HG02973 (cell line): ENCODE measurements at regions not wholly inside any gene's neighbourhood (a gene's known extent, or its start where the extent isn't known, plus 50 kb on each side); places are given as distances from the start of the nearest gene placed in this dataset.
"Not testable (repeated sequence)": the region's sequence is repeated elsewhere in the genome, so short reads cannot be mapped to it uniquely, and the experiment has no call there.

Source experiments
- ATAC-seq: cut with Tn5 transposase; IDR thresholded peaks from one replicate; pipeline ENCODE4 v1.9.1; 2021; ENCODE audit warnings: moderate library complexity; ENCODE audit not compliant: unreplicated experiment

DNA sequence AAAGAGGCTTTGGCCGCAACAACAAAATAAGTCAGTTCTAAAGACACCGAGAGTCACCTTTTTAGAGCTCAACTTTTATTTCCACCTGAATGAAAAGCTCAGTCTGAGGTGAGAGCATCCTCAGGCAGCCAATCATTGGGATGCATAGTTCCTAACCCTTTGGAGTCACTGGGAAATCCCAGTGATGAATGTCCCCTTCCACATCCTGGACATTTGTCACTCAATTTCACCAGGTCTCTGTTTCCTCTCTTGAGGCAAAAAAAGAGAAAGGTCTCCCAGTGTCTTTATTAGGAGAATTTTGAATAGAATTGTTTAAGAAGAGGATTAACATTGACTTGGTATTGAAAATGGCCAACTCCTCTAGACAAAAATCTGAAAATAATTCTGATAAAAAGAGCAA, 137.5 kb upstream of the SPRED1 start:
- no peak for ATAC-seq

DNA sequence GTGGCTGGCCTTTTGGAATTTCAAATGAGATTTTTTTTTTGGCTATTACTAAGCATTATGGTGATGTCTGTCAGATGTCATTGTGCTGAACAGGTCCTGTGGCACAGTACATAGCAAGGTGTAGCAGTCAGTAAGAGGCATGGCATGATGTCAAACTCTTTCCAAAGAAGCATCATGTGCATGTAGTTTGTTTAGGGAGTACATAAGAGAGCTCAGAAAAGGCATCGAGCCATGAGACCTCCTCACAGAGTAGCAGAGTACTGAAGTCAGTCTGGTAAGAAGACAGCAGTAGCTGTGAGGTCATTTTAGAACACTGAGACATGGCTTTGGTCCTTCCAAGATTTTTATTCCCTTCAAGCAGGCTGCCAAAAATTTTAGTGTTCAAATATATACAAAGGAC, 134.9 kb upstream of the SPRED1 start:
- ATAC-seq = no peak

DNA sequence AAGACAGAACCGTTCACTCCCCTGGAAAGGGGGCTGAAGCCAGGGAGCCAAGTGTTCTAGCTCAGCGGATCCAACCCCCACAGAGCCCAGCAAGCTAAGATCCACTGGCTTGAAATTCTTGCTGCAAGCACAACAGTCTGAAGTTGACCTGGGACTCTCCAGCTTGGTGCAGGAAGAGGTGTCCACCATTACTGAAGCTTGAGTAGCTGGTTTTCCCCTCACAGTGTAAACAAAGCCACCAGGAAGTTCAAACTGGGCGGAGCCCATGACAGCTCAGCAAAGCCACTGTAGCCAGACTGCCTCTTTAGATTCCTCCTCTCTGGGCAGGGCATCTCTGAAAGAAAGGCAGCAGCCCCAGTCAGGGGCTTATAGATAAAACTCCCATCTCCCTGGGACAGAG, 132.8 kb upstream of the SPRED1 start:
- ATAC-seq = not testable (repeated sequence)

DNA sequence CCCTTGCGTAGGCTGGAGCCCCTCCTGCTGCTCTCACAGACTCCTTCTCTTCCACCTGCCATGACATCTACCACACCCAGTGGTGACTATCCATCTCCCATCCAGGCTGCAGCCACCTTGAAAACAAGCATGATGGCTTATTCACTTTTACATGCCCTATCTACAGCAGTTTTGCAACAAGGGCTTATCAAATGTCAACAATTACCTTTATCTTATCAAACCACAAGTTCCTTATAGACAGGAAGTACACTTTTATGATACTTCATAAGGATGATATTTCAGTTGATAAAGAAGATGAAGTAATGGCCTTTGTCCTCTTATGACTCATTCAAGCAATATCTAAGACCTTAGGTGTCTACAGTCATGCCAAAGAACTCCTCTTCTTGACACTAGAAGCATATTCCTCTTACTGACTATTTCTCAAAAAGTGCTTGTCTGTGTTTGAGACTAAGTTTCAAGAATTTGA, 125.3 kb upstream of the SPRED1 start:
- no peak for ATAC-seq

DNA sequence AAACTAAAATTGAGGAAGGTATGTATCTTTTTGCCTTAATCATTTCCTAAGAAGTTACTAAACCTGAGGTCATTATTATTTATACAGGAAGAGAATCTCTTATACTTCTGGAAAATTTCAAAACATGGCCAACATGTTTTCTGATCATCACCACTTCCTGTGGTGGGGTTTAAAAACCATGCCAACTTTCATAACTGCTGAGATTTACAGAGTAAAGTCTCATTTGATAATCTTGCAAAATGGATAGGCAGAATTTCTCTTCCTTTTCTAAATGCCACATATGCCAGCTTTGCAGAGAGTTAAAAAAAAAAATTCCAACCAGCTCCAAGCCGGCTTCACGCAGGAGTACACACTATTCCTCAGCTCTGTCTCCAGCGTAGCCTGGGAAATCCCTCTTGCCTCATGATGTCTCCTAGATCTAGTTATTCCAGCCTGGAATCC, 124.3 kb upstream of the SPRED1 start:
- no peak for ATAC-seq

DNA sequence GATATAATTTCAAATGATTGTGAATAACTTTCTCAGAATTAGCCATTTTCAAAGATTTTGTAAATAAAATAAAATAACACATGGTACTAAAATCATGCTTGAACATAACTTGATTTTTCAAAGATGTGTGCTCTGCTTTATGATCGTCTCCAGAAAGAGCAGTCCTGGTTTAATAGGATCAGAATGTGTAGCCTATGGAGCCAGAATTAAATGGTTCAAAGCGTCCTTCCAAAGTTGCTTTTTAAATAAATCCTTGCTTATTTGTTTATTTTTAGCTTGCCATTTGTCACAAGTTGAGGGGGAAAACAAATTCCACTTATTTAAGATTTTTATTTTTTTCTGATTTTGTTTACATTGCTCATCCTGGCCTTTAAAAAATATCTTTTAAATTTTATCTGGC, 123.7 kb upstream of the SPRED1 start:
- no peak for ATAC-seq

DNA sequence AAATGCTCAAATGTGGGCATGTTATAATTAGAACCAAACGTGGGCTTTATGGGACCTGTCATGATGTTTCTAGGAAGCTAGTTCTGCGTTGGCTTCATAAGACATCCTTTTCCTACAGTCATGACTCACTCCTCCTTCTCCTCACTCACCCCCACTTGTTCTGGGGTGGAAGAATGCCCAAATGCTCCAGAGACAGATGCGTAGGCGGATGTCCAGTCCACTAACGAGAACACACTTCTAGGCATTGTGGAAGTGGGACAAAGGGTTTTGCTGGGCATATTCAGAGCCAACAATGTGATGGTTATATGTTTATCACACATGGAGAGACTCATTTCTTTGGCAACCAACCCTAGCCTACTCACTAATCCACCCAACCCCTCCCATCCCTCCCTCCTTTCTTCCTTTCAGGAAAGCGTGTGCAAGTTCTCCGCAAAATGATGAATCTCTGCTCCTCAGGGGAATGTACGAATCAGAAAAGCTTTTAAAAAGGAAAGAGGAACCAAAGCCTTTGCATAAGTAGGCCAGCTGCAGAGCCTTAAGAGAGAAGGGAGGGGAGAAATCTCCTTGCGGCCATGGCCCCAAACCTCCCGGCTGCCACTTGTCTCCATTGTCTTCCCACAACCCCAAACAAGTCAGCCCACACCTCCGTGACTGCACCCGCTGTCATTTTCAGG, 123.0 kb upstream of the SPRED1 start:
- ATAC-seq = peak; percentile 59

DNA sequence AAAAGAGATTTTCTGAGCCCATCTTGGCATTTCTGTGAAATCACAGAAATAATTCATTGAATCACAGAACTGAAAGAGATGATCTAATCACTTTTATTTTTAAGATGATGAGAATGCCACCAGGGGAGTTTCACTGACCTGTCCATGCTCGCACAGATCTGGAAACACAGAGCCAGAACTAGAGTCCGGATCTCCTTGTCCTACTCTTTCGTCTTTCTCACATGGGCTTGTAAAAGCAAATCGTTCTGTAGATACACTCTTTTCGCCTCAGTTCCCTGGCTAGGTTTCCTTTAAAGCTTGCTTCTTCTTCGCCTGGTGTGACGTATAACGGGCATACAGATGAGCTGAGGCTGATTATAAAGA, 122.5 kb upstream of the SPRED1 start:
- peak; percentile 35 for ATAC-seq

DNA sequence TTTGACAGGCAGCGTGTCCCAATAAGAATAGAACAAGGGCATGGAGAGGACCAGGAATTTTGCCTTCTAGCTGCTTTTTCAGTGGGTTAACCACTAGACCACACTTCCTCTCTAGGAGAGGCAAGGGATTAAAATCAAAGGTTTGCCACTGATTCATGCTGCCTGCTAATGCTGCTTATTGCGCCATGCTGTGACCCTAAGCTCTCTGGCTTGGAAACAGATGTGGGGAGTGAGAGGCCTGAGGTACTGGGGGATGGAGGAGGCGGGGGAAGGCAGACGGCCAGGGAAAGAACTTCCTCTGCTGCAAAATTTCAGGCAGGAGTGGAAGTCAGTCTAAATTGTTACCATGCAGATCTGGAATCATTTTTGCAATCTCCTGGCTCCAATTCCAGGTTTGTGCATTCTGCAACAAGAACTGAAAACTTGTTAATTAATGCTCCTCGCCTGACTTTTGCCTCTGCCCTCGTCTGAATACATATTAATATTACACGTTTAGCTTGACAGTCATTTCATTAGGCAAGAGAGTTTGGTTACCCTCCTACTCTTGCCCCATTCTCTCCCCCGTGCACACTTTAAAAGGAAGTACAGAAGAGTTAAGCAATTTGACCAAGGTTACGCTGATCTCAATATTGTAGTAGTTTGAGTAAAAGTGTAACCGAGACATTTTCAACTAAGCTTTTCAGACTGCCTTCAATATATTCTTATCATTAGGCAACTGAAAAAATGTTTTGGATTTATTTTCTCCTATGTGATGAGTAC, 121.7 kb upstream of the SPRED1 start:
- ATAC-seq = peak; percentile 64

DNA sequence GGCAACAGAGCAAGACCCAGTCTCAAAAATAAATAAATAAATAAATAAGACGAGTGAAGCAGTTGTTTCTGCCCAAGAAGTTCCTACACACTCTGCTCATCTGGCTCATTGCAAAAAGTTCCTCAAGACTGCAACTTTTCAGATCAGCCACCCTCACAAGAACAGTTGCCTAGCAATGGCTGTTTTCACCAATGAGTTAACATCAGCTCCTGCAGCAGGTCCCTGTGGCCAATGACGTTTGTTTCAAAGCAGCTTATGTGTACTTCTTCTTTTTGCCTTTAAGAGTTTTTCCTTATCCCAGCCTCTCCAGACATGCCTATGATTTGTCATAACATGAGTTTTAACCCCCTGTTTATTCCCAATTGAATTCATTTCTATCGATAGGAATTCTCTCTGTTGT, 118.4 kb upstream of the SPRED1 start:
- ATAC-seq = no peak

DNA sequence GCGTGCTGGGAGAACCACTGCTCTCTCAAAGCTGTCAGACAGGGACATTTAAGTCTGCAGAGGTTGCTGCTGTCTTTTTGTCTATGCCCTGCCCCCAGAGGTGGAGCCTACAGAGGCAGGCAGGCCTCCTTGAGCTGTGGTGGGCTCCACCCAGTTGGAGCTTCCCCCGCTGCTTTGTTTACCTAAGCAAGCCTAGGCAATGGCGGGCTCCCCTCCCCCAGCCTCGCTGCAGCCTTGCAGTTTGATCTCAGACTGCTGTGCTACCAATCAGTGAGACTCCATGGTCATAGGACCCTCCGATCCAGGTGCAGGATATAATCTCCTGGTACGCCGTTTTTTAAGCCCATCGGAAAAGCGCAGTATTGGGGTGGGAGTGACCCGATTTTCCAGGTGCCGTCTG, 110.4 kb upstream of the SPRED1 start:
- not testable (repeated sequence) for ATAC-seq

DNA sequence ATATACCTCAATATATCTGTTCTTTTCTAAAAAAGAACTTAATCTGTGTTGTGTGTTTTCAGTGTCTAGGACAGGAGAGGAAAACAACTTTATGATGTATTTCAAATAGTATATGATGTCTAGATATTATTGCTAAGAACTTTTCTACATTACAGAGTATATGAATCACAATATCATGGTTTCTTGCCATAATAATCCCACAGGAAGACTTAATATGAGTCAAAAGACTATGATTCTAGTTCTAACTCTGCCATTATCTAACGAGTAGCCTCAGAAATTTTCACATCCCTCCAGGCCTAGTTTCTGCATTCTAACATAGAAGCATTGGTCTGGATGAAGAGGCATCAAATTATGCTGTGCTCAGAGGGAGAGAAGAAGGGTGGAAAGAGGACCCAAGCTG, 107.7 kb upstream of the SPRED1 start:
- ATAC-seq = no peak

DNA sequence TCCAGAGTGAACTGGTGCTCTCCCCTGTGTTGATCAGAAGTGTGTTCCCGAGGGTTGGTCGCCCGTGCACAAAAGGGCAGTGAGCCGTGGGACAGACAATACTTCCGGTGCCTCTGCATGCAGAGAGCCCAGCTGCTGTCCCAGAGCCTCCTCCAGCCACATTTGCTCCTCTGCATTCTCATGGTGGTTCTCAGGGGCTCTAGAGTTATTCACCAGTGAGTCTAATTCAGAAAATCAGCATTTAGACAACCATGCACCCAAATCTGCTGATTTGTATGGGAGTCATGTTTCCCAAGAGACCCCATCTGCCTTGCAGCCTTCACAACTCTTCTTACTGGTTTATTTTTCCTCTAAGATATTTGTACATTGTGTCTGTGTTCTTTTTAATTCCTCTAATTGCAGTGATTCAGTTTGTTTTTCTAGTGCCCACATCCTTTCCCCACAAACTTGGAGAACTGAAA, 107.0 kb upstream of the SPRED1 start:
- ATAC-seq = no peak

DNA sequence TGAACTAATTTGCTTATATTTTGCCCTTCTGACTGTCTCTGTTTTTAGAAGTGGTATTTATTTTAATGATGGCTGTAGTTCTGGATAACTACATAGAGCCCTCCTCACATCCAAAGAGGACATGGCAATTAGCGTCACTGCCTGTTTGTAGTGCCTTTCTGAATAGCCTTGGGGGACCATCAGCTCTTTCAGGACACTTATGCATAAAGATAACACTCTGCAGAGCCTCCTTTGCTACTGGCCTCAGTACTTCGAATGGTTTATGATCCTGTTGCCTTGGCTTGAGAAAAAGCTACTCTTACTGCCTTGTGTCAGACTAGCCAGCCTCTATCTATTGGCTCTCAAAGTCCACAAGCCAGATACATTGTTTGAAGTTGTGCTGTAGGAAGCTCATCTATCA, 105.4 kb upstream of the SPRED1 start:
- no peak for ATAC-seq

DNA sequence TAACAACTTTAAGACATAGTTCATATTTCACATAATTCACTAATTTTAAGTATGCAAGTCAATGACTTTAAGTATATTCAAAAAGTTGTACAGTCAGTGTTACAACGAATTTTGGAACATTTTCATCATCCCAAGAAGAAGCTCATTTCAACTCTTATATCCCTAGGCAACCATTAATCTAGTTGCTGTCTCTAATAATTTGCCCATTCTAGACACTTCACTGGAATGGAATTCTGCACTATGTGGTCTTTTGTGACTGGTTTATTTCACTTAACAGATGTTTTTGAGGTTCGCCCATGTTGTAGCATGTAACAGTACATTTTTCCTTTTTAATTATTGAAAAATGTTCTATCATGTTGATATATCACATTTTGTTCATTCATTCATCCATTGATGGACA, 104.2 kb upstream of the SPRED1 start:
- ATAC-seq = no peak

DNA sequence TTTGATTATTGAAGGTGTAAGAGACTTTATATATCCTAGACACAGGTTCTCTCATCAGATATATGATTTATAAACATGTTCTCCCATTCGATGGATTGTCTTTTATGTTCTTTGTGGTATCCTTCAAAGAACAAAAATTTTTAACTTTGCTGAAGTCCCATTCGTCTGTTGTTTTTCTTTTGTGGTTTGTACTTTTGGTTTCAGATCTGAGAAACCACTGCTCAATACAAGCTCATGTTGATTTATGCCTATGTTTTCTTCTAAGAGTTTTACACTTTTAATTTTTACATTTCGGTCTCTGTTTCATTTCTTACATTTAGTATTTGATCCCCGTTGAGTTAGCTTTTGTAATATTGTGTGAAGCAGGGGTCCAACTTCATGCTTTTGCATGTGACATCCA, 103.3 kb upstream of the SPRED1 start:
- no peak for ATAC-seq

DNA sequence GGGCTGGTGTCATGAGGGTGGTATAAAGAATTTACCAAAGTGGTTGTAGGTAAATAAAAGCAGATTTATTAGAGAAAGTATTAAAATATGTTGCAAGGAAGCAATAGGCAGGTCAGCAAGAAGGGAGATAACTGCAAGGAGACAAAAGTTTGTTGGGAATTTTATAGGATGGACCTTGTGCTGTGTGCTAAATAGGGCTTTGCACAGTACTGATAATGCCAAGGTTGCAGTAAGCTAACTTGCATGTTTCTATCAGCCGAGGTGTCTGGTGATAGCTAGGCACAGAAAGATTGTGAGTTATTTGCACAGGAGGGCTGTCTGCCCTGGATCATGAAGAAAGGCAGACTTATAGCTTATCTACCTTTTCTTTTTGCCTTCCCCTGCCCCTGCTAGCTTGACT, 102.5 kb upstream of the SPRED1 start:
- no peak for ATAC-seq

DNA sequence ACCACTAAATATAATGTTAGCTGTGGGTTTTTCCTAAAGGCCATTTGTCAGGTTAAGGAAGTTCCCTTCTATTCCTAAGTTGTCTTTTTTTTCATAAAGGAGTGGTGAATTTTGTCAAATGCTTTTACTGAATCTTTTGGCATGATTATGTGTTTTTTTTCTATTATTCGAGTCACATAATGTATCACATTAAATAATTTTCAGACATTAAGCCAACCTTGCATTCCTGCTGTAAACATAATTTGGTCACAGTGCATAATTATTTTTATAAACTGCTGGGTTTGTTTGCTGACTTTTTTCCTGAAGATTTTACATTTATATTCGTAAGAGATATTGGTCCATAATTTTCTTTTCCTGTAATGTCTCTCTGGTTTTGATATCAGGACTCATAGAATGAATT, 101.8 kb upstream of the SPRED1 start:
- ATAC-seq = no peak

DNA sequence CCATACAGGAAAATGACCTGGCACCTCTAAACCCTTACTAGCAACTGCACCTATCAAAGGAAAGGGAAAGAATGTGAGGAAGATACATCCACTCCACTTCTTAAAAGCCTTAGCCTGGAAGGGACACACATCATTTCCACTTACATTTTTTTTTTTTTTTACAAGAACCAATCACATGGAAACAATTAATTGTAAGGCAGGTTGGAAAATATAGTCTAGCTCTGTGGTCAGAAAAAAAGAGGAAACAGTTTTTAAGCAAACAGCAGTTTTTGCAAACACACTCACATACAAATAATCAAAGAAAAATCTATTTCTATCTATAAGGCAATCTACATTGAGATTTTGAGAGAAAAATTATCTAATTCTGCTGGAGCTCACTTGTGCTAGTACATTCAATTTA, 98.9 kb upstream of the SPRED1 start:
- no peak for ATAC-seq

DNA sequence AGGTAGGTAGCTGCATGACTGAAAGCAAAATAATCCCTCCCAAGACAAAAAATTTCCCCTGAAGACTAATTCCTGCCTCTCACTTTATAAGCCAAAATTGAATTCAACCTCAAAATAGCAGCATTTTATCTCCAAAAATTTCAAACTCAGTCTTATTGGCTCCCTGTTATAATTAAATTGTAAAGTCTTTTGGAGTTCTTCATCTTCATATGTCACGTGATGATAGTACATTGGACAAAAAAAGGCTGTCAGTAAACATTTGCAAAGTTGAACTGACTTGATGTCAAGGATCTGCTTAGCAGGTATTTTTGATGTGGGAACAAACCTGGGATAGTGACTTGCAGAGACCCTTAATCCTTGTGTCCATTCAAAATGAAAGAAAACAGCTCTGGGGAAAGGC, 98.4 kb upstream of the SPRED1 start:
- no peak for ATAC-seq

DNA sequence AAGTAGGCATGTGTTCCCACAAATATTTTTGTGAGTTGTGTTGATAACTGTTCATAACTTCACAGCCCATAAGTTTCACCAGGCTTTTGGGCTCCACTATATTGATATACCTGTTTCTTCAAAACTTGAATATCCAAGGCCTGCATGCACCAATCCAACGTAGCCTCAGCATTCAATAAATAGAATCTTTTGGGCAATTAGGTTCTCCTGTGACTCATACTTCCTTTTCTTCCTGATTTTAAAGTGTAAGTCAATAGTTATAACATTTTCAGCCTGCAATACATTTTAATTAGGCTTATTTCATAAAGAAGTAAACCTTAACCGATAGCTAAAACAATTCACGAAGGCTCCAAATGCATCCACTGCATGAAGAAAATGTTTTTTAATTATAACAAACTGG, 97.8 kb upstream of the SPRED1 start:
- no peak for ATAC-seq

DNA sequence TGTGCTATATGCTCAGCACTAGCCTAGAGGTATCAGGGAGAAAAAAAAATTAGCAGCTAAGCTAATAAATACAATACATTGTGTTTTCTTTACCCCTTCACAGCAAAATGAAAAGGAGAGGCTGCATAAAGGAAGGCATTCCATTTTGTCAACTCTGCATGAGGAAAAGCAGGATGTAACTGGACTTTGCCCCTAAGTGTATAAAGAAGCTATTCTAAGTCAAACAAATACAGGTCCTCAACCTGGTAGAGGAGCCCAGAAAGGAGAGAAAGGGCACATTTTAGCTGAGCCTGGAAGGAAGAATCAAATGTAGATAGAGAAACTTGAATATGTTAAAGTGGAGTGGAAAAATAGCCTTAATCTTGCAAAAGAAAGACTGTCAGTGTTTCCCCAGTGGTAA, 89.0 kb upstream of the SPRED1 start:
- ATAC-seq = no peak

DNA sequence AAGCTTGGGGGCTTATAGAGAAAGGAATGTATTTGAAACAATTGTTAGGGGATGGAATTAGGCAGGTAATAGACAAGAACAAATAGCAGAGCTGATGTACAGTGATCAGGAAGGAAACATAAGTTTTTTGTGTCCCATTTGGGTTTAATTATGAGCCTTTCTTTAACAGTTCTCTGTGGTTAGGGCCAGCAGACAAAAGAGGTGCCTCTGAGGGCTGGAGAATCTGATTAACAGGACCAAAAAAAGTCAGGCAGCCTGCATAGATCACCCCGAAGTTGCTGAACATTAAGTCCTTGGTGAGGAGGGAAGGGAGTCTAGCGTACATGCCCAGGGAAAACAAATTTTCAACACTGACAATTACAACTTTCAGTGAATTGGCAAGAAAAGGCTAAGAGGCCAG, 88.6 kb upstream of the SPRED1 start:
- ATAC-seq = no peak
